ENCODE measurements at regions not wholly inside any gene's neighbourhood (a gene's known extent, or its start where the extent isn't known, plus 50 kb on each side); places are given as distances from the start of the nearest gene placed in this dataset.

GRCh38 chr11:134789104-134789503, 377.1 kb upstream of the B3GAT1 start:
- Histone ChIP-seq H3K4me1 (peaks cover 17% of the 10 kb centered on the region), H3K4me3 (no peak overlapping the region), H3K79me2 (ENCODE audit: low read depth) (no peaks in the 10 kb centered on the region), H3K27me3 (peaks cover 29% of the 10 kb centered on the region), H3K9me3 (ENCODE audit: low read depth) (no peaks in the 10 kb centered on the region), H3K4me2 (no peak overlapping the region), H3K9ac (no peak overlapping the region), H2AFZ (replicated peaks) (no peak overlapping the region), H3K36me3 (no peaks in the 10 kb centered on the region), H3F3A (ENCODE audit: low read depth) (no peaks in the 10 kb centered on the region), H3K27ac (no peak overlapping the region), H4K20me1 (ENCODE audit: low read depth) (no peaks in the 10 kb centered on the region)
- TF ChIP-seq EZH2phosphoT487 (IDR thresholded peaks at IDR 0.05), result no peak
- Mint-ChIP-seq H3K27ac (no peak overlapping the region), H3K4me1 (peaks cover 27% of the 10 kb centered on the region), H3K9me3 (peaks cover 2% of the 10 kb centered on the region), H3K4me3 (no peak overlapping the region), H3K36me3 (no peaks in the 10 kb centered on the region), H3K27me3 (ENCODE audit: insufficient read depth, low read depth) (peaks cover 15% of the 10 kb centered on the region)
- DNase-seq (ENCODE audit: low spot score), result no peak

DNA sequence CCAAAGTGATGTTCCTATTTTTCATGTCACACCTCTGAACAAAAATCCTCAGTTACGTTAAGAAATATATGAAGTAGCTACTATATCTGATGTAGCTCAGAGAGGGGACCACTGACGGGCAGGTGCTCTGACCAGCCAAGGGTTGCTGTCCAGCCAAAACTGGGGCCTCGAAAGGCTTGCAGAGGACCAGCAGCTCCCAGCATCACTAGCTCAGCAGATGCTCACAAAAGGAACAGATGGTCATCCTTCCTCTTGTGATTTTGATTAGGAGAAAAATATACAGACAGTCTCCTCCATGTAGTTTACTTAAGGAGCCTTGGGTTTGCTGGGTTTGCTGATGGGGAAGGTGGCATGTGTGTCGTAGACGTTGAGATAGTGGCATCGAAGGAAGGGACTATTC, 374.6 kb upstream of the B3GAT1 start:
- Mint-ChIP-seq H3K4me3 (no peak overlapping the region), H3K27ac (no peak overlapping the region), H3K4me1 (peaks cover 11% of the 10 kb centered on the region)

DNA sequence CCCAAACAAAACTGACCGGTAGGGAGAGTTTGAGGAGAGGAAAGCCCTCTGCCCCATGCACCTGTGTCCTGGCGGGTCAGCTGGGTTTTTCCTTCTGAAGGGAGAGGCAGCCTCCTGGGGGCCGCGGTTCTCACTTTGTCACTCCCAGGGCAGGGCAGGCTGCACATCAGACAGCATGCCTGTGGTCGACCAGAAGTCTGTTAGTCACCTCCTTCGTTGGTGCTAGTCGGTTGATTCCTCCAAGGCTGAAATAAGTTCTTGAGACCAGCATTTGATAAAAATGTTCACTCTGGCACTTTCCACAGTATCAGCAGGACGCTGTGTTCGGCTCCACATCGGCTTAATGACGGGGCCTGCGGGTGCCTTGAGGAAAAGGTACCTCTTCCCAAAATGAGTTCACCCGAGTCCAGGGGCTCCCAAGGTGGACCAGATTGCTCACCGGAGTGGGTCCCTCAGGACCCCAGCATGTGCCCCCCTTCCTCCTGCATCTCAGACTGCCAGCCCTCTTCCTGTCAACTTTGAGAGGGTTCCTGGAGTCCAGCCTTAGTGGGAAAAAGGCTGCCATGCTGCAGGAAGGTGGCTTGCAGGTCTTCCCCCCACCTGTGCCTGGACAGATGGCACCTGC, 373.7 kb upstream of the B3GAT1 start:
- Histone ChIP-seq H4K20me1 (ENCODE audit: low read depth) (no peaks in the 10 kb centered on the region), H3K27me3 (peaks cover 4% of the 10 kb centered on the region), H2AFZ (replicated peaks) (no peak overlapping the region), H3K79me2 (ENCODE audit: low read depth) (no peaks in the 10 kb centered on the region), H3K36me3 (no peaks in the 10 kb centered on the region), H3K4me2 (no peak overlapping the region), H3K9me3 (ENCODE audit: low read depth) (no peaks in the 10 kb centered on the region), H3F3A (ENCODE audit: low read depth) (no peaks in the 10 kb centered on the region), H3K4me1 (no peaks in the 10 kb centered on the region), H3K4me3 (no peak overlapping the region), H3K9ac (no peak overlapping the region), H3K27ac (no peak overlapping the region)
- Mint-ChIP-seq H3K27me3 (ENCODE audit: insufficient read depth, low read depth) (peaks cover 12% of the 10 kb centered on the region), H3K4me3 (no peak overlapping the region), H3K36me3 (no peaks in the 10 kb centered on the region), H3K27ac (peak overlapping the region; percentile 55), H3K9me3 (peaks cover 2% of the 10 kb centered on the region), H3K4me1 (peaks cover 17% of the 10 kb centered on the region)
- TF ChIP-seq EZH2 (IDR thresholded peaks at IDR 0.05) (no peak), EZH2phosphoT487 (IDR thresholded peaks at IDR 0.05) (no peak)
- TF ChIP-seq, protein P1, sequence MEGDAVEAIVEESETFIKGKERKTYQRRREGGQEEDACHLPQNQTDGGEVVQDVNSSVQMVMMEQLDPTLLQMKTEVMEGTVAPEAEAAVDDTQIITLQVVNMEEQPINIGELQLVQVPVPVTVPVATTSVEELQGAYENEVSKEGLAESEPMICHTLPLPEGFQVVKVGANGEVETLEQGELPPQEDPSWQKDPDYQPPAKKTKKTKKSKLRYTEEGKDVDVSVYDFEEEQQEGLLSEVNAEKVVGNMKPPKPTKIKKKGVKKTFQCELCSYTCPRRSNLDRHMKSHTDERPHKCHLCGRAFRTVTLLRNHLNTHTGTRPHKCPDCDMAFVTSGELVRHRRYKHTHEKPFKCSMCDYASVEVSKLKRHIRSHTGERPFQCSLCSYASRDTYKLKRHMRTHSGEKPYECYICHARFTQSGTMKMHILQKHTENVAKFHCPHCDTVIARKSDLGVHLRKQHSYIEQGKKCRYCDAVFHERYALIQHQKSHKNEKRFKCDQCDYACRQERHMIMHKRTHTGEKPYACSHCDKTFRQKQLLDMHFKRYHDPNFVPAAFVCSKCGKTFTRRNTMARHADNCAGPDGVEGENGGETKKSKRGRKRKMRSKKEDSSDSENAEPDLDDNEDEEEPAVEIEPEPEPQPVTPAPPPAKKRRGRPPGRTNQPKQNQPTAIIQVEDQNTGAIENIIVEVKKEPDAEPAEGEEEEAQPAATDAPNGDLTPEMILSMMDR (IDR thresholded peaks at IDR 0.05), result no peak
- DNase-seq (ENCODE audit: low spot score), result no peak

More for the DNA sequence above, 374.6 kb upstream of the B3GAT1 start:
- no peaks in the 10 kb centered on the region for H4K20me1 ChIP-seq (ENCODE audit: low read depth)
- H3K4me1 ChIP-seq, result peaks cover under 1% of the 10 kb centered on the region
- no peaks in the 10 kb centered on the region for H3K79me2 ChIP-seq (ENCODE audit: low read depth)
- no peaks in the 10 kb centered on the region for H3K9me3 ChIP-seq (ENCODE audit: low read depth)
- no peaks in the 10 kb centered on the region for H3K36me3 Mint-ChIP-seq
- peaks cover 2% of the 10 kb centered on the region for H3K9me3 Mint-ChIP-seq
- no peak overlapping the region for H3K4me2 ChIP-seq
- H3K9ac ChIP-seq, result no peak overlapping the region
- H2AFZ ChIP-seq (replicated peaks), result no peak overlapping the region
- H3K4me3 ChIP-seq, result no peak overlapping the region
- H3K27me3 Mint-ChIP-seq (ENCODE audit: insufficient read depth, low read depth), result peaks cover 14% of the 10 kb centered on the region
- TF ChIP-seq, protein P1 (IDR thresholded peaks at IDR 0.05), result no peak
- TF ChIP-seq EZH2phosphoT487 (IDR thresholded peaks at IDR 0.05) (no peak), EZH2 (IDR thresholded peaks at IDR 0.05) (no peak)
- DNase-seq (ENCODE audit: low spot score), result no peak
- H3F3A ChIP-seq (ENCODE audit: low read depth), result no peaks in the 10 kb centered on the region
- H3K27me3 ChIP-seq, result peaks cover 13% of the 10 kb centered on the region
- H3K27ac ChIP-seq, result no peak overlapping the region
- H3K36me3 ChIP-seq, result no peaks in the 10 kb centered on the region

DNA sequence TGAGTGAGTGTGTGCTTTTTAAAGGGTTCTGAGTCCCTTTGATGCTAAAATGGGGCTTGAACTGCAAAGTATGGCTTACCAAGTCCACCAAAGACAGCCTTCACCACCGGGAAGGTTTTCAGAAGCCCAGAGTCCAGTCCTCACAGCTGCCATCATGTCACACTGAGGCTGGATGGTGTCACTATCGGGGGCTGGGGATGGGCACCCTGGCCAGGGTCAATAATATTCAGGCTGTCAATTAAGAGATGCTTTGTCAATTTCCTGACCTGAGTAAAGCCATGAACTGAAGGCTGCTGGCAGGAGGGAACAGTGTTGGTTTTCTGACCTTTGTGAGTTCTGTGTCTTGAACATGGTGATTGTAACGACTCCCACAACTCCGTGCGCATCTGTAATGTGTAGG, 373.0 kb upstream of the B3GAT1 start:
- Mint-ChIP-seq H3K4me1 (peaks cover 20% of the 10 kb centered on the region), H3K4me3 (no peak overlapping the region), H3K27me3 (ENCODE audit: insufficient read depth, low read depth) (peaks cover 16% of the 10 kb centered on the region), H3K9me3 (peaks cover 2% of the 10 kb centered on the region), H3K36me3 (no peaks in the 10 kb centered on the region), H3K27ac (peak overlapping the region; percentile 55)
- TF ChIP-seq, protein P1 (IDR thresholded peaks at IDR 0.05), result no peak
- TF ChIP-seq EZH2phosphoT487 (IDR thresholded peaks at IDR 0.05) (no peak), EZH2 (IDR thresholded peaks at IDR 0.05) (no peak)
- Histone ChIP-seq H2AFZ (replicated peaks) (no peak overlapping the region), H3K4me1 (no peaks in the 10 kb centered on the region), H3K9ac (no peak overlapping the region), H3K4me2 (no peak overlapping the region), H3K9me3 (ENCODE audit: low read depth) (no peaks in the 10 kb centered on the region), H3K27me3 (no peaks in the 10 kb centered on the region), H3K4me3 (no peak overlapping the region), H4K20me1 (ENCODE audit: low read depth) (no peaks in the 10 kb centered on the region), H3F3A (ENCODE audit: low read depth) (no peaks in the 10 kb centered on the region), H3K36me3 (no peaks in the 10 kb centered on the region), H3K79me2 (ENCODE audit: low read depth) (no peaks in the 10 kb centered on the region), H3K27ac (no peak overlapping the region)
- DNase-seq (ENCODE audit: low spot score), result no peak
